IMR-90 (cell line): ENCODE measurements at regions not wholly inside any gene's neighbourhood (a gene's known extent, or its start where the extent isn't known, plus 50 kb on each side); places are given as distances from the start of the nearest gene placed in this dataset.

Source experiments
- ATAC-seq: fragments of 200-7000 bp; cut with Tn5 transposase; 2 replicates; pipeline ENCODE4 v1.9.1; 2020; ENCODE audit warnings: low read depth, mild to moderate bottlenecking, moderate library complexity
- BruUV-seq: library from RNA; stranded (reverse); fragments of 400-500 nt; replicated peaks from 2 replicates; lab custom pipeline; 2021; lab: Mats Ljungman, UMichigan
- CTCF ChIA-PET: fragments of 300-600 bp; formaldehyde crosslinking; extraction: SDS; loops from one replicate; lab custom pipeline; 2021; ENCODE audit warnings: antibody characterized with exemption; lab: Yijun Ruan, JAX
- POLR2A ChIA-PET: fragments of 300-600 bp; sonication (Branson Sonifier 250); formaldehyde crosslinking; loops from one replicate; lab custom pipeline; 2022; ENCODE audit warnings: antibody characterized with exemption; ENCODE audit not compliant: unreplicated experiment; lab: Charles Lee
- DNase-seq: peaks from one replicate; pipeline ENCODE4 v3.0.0; 2013
- H2AFZ ChIP-seq: replicated peaks from 2 replicates; pipeline ENCODE3; 2013; ENCODE audit warnings: low read length, mild to moderate bottlenecking; ENCODE audit not compliant: poor library complexity
- H2AK5ac ChIP-seq: 2 replicates; pipeline ENCODE4 v1.6.1; 2013; ENCODE audit warnings: low read depth, low read length, inconsistent platforms
- H2AK9ac ChIP-seq: replicated peaks from 2 replicates; pipeline ENCODE3; 2013; ENCODE audit warnings: mild to moderate bottlenecking, low read depth, low read length, moderate library complexity; ENCODE audit not compliant: poor library complexity
- H2BK120ac ChIP-seq: 2 replicates; pipeline ENCODE4 v1.6.1; 2013; ENCODE audit warnings: low read depth, low read length, inconsistent platforms
- H2BK15ac ChIP-seq: 3 replicates; pipeline ENCODE4 v1.6.1; 2013; ENCODE audit warnings: low read depth, low read length, inconsistent platforms
- H2BK20ac ChIP-seq: 2 replicates; pipeline ENCODE4 v1.6.1; 2013; ENCODE audit warnings: low read depth, mild to moderate bottlenecking, inconsistent platforms, low read length, moderate library complexity
- H2BK5ac ChIP-seq: 2 replicates; pipeline ENCODE4 v1.6.1; 2013; ENCODE audit warnings: mild to moderate bottlenecking, low read depth, low read length, inconsistent platforms; ENCODE audit not compliant: poor library complexity, severe bottlenecking
- H3K14ac ChIP-seq: replicated peaks from 2 replicates; pipeline ENCODE4 v1.6.1; 2013; ENCODE audit warnings: low read depth, low read length, inconsistent platforms
- H3K18ac ChIP-seq: 2 replicates; pipeline ENCODE4 v1.6.1; 2013; ENCODE audit warnings: low read depth, low read length, control low read depth
- H3K23ac ChIP-seq: 2 replicates; pipeline ENCODE4 v1.6.1; 2013; ENCODE audit warnings: low read depth, low read length, inconsistent platforms
- H3K27ac ChIP-seq: 2 replicates; pipeline ENCODE4 v1.5.1; 2013; ENCODE audit warnings: mild to moderate bottlenecking, control low read depth, low read length; ENCODE audit not compliant: insufficient read depth
- H3K27me3 ChIP-seq: 2 replicates; pipeline ENCODE4 v1.6.1; 2013; ENCODE audit warnings: low read length; ENCODE audit not compliant: control insufficient read depth, insufficient read depth
- H3K36me3 ChIP-seq: 2 replicates; pipeline ENCODE4 v1.6.1; 2013; ENCODE audit warnings: low read length, mixed read lengths; ENCODE audit not compliant: control insufficient read depth, insufficient read depth
- H3K4ac ChIP-seq: 2 replicates; pipeline ENCODE4 v1.6.1; 2013; ENCODE audit warnings: low read depth, low read length, inconsistent platforms
- H3K4me1 ChIP-seq: 2 replicates; pipeline ENCODE4 v1.6.1; 2013; ENCODE audit warnings: low read length, mixed read lengths; ENCODE audit not compliant: control insufficient read depth, insufficient read depth
- H3K4me2 ChIP-seq: 2 replicates; pipeline ENCODE4 v1.6.1; 2013; ENCODE audit warnings: low read depth, mild to moderate bottlenecking, control low read depth, low read length, moderate library complexity
- H3K4me3 ChIP-seq: 2 replicates; pipeline ENCODE4 v1.5.1; 2013; ENCODE audit warnings: low read depth, mild to moderate bottlenecking, control low read depth, low read length, moderate library complexity; ENCODE audit not compliant: insufficient read depth
- H3K56ac ChIP-seq: 2 replicates; pipeline ENCODE4 v1.6.1; 2013; ENCODE audit warnings: low read length, inconsistent platforms; ENCODE audit not compliant: insufficient read depth; ENCODE audit errors: extremely low read depth
- H3K79me1 ChIP-seq, 2 experiments: 2 replicates each; pipeline ENCODE4 v1.6.1; 2013; ENCODE audit warnings: low read length in 2 of 2, inconsistent platforms in 1 of 2, low read depth in 1 of 2
- H3K9ac ChIP-seq: 2 replicates; pipeline ENCODE4 v1.6.1; 2013; ENCODE audit warnings: low read depth, low read length, control low read depth
- H3K9me1 ChIP-seq: 2 replicates; pipeline ENCODE4 v1.6.1; 2013; ENCODE audit warnings: low read length, inconsistent platforms; ENCODE audit not compliant: insufficient read depth
- H3K9me3 ChIP-seq: 2 replicates; pipeline ENCODE4 v1.6.1; 2013; ENCODE audit warnings: low read length; ENCODE audit not compliant: control insufficient read depth, insufficient read depth
- H4K20me1 ChIP-seq: 2 replicates; pipeline ENCODE4 v1.6.1; 2013; ENCODE audit warnings: low read length, inconsistent platforms; ENCODE audit not compliant: insufficient read depth
- H4K5ac ChIP-seq: 2 replicates; pipeline ENCODE4 v1.6.1; 2013; ENCODE audit warnings: mild to moderate bottlenecking, low read depth, low read length, control low read depth
- H4K8ac ChIP-seq, 2 experiments: 2 replicates each; pipeline ENCODE4 v1.6.1; 2013; ENCODE audit warnings: low read depth in 2 of 2, low read length in 2 of 2, control low read depth in 1 of 2, inconsistent platforms in 1 of 2
- H4K91ac ChIP-seq: 2 replicates; pipeline ENCODE4 v1.6.1; 2013; ENCODE audit warnings: low read depth, low read length, inconsistent platforms; ENCODE audit not compliant: insufficient read depth
- CEBPB ChIP-seq: IDR thresholded peaks from 2 replicates; pipeline ENCODE4 v1.6.1; 2012; ENCODE audit warnings: low read depth, low read length, improper control_type of control experiment
- CHD1 ChIP-seq: IDR thresholded peaks from 2 replicates; pipeline ENCODE4 v1.6.1; 2012; ENCODE audit warnings: low read depth, low read length, improper control_type of control experiment
- MAFK ChIP-seq: IDR thresholded peaks from 2 replicates; pipeline ENCODE4 v1.6.1; 2012; ENCODE audit warnings: low read depth, low read length, improper control_type of control experiment
- MAZ ChIP-seq: IDR thresholded peaks from 2 replicates; pipeline ENCODE4 v1.6.1; 2012; ENCODE audit warnings: low read depth, mild to moderate bottlenecking, low read length, improper control_type of control experiment, moderate library complexity, borderline replicate concordance
- POLR2A ChIP-seq: IDR thresholded peaks from 2 replicates; pipeline ENCODE4 v1.6.1; 2012; ENCODE audit warnings: mild to moderate bottlenecking, low read depth, low read length
- RAD21 ChIP-seq: IDR thresholded peaks from 2 replicates; pipeline ENCODE4 v1.6.1; 2012; ENCODE audit warnings: low read length, improper control_type of control experiment
- RCOR1 ChIP-seq: IDR thresholded peaks from 2 replicates; pipeline ENCODE4 v1.6.1; 2012; ENCODE audit warnings: mild to moderate bottlenecking, low read length, improper control_type of control experiment; ENCODE audit not compliant: insufficient replicate concordance
- RFX5 ChIP-seq: IDR thresholded peaks from 2 replicates; pipeline ENCODE4 v1.8.0; 2012; ENCODE audit warnings: low read depth, mild to moderate bottlenecking, low read length, moderate library complexity
- SMC3 ChIP-seq: fragments of 150-350 bp; IDR thresholded peaks from 2 replicates; pipeline ENCODE4 v1.6.1; 2016; ENCODE audit warnings: low read depth, mild to moderate bottlenecking, antibody characterized with exemption, low read length, moderate library complexity
- WGBS, 2 experiments: methylation state at CpG; one replicate each; pipeline versions ENCODE4 v1.1.5 to v1.1.7; 2013; ENCODE audit warnings: missing lambda C conversion rate in 2 of 2; ENCODE audit not compliant: insufficient read length in 1 of 2; ENCODE audit errors: extremely low coverage in 2 of 2; 5-methylcytosine and 5-hydroxymethylcytosine counted together
- dilution Hi-C: fragments of 300-500 bp; cut with HindIII; formaldehyde crosslinking; loops from one replicate; pipeline ENCODE4 v1.14.3; 2018; ENCODE audit warnings: low sequenced_read_pairs; ENCODE audit not compliant: unreplicated experiment
- in situ Hi-C: fragments of 300-500 bp; cut with MboI; formaldehyde crosslinking; loops from 3 replicates; pipeline ENCODE4 v1.14.3; 2019; ENCODE audit warnings: low sequenced_read_pairs, inconsistent platforms, mixed read lengths
- intact Hi-C: fragments of 100-400 bp; cut with micrococcal nuclease; formaldehyde crosslinking; loops from 2 replicates; pipeline ENCODE4 v1.10.0; 2022
- TF ChIP-seq, protein P1 (sequence below): conservative IDR thresholded peaks from 2 replicates; pipeline ENCODE4 v1.5.1; 2012; ENCODE audit warnings: mild to moderate bottlenecking, low read depth, low read length, improper control_type of control experiment
- TF ChIP-seq, protein P2 (sequence below): fragments of 150-350 bp; IDR thresholded peaks from 2 replicates; pipeline ENCODE4 v1.6.1; 2016; ENCODE audit warnings: low read depth, mild to moderate bottlenecking, low read length, moderate library complexity, borderline replicate concordance

GRCh38 chr10:30116041-30116491 lies 56.7 kb upstream of the JCAD start:
- H4K8ac ChIP-seq: no peak overlapping the region
- no peaks in the 10 kb centered on the region; the same call in 1 of the 2 replicates for H3K4me1 ChIP-seq
- no peak overlapping the region for H3K27ac ChIP-seq
- no peak overlapping the region for H3K4me2 ChIP-seq
- no peak overlapping the region for H3K18ac ChIP-seq
- H3K23ac ChIP-seq: no peak overlapping the region
- H2AFZ ChIP-seq: no peak overlapping the region
- peaks cover 5% of the 10 kb centered on the region; the same call in 1 of the 2 replicates for H3K9me1 ChIP-seq
- DNase-seq: no peak
- no peaks in the 10 kb centered on the region for H4K20me1 ChIP-seq
- no peak overlapping the region for H3K4ac ChIP-seq
- no peak overlapping the region for H4K91ac ChIP-seq
- in situ Hi-C loops: no loop called here
- H2BK5ac ChIP-seq: no peak overlapping the region
- TF ChIP-seq POLR2A (no peak), MAFK (no peak), CHD1 (no peak), RCOR1 (no peak), SMC3 (no peak), MAZ (no peak), CEBPB (no peak), RFX5 (no peak), RAD21 (no peak)
- TF ChIP-seq, protein P1, sequence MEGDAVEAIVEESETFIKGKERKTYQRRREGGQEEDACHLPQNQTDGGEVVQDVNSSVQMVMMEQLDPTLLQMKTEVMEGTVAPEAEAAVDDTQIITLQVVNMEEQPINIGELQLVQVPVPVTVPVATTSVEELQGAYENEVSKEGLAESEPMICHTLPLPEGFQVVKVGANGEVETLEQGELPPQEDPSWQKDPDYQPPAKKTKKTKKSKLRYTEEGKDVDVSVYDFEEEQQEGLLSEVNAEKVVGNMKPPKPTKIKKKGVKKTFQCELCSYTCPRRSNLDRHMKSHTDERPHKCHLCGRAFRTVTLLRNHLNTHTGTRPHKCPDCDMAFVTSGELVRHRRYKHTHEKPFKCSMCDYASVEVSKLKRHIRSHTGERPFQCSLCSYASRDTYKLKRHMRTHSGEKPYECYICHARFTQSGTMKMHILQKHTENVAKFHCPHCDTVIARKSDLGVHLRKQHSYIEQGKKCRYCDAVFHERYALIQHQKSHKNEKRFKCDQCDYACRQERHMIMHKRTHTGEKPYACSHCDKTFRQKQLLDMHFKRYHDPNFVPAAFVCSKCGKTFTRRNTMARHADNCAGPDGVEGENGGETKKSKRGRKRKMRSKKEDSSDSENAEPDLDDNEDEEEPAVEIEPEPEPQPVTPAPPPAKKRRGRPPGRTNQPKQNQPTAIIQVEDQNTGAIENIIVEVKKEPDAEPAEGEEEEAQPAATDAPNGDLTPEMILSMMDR: no peak
- TF ChIP-seq, protein P2, sequence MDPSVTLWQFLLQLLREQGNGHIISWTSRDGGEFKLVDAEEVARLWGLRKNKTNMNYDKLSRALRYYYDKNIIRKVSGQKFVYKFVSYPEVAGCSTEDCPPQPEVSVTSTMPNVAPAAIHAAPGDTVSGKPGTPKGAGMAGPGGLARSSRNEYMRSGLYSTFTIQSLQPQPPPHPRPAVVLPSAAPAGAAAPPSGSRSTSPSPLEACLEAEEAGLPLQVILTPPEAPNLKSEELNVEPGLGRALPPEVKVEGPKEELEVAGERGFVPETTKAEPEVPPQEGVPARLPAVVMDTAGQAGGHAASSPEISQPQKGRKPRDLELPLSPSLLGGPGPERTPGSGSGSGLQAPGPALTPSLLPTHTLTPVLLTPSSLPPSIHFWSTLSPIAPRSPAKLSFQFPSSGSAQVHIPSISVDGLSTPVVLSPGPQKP: no peak
- dilution Hi-C loops: no loop called here
- no peak overlapping the region for H2AK9ac ChIP-seq
- H2AK5ac ChIP-seq: no peak overlapping the region
- no peaks in the 10 kb centered on the region for H3K79me1 ChIP-seq
- H2BK15ac ChIP-seq: no peak overlapping the region
- H3K4me3 ChIP-seq: no peak overlapping the region
- no peak overlapping the region for H4K5ac ChIP-seq
- H3K14ac ChIP-seq: no peak overlapping the region; the same call in 1 of the 2 replicates
- no peak overlapping the region for H2BK120ac ChIP-seq
- peaks cover 7% of the 10 kb centered on the region for H3K27me3 ChIP-seq
- ChIA-PET CTCF (interaction anchor here (0.6 kb wide), 1 partner anchor 21 kb away, joined by 10 read pairs; no protein-coding TSS in a partner anchor), POLR2A (interaction anchor here (0.6 kb wide), 1 partner anchor 65 kb away, joined by 3 read pairs; no protein-coding TSS in a partner anchor)
- no peaks in the 10 kb centered on the region for H3K36me3 ChIP-seq
- intact Hi-C loops: no loop called here
- H3K56ac ChIP-seq: no peak overlapping the region
- no peak overlapping the region for H3K9ac ChIP-seq
- no TSS peak for BruUV-seq
- no peak overlapping the region for H2BK20ac ChIP-seq
- ATAC-seq: no peak
- 83% methylated on average over 1 of the region's 7 CpGs; no CpG with 5 or more reads in 1 of the 2 experiments for WGBS, 2 experiments
- no peaks in the 10 kb centered on the region for H3K9me3 ChIP-seq
